Skeletal muscle cell (primary cell): ENCODE measurements at regions not wholly inside any gene's neighbourhood (a gene's known extent, or its start where the extent isn't known, plus 50 kb on each side); places are given as distances from the start of the nearest gene placed in this dataset.

Source experiments
- DNase-seq: peaks from one replicate; pipeline ENCODE4 v3.0.0-alpha.2; 2010; ENCODE audit warnings: low read depth
- H3K4me3 ChIP-seq: 2 replicates; pipeline ENCODE4 v1.5.1; 2011; ENCODE audit warnings: low read depth, mild to moderate bottlenecking, control low read depth, low read length, moderate library complexity

DNA sequence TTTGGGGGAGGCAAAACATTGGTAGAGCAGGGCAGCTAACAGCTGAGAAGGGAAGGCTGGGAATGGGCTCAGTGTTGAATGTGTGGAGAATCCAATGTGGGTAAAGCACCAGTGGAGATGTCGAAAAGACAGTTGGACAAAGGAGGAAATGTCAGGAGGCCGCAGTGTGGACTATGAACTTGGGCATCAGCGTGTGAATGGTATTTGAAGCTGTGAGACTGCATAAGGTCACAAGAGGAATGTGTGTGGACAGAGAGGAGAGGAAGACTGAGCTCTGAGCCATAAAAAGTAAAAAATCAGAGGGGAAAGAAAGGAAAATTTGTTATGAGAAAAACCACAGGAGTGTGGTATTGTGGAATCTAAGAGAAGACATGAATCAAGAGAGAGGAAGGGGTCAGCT, 99.4 kb upstream of the ADAMTS16 start:
- no peak for DNase-seq
- no peak overlapping the region for H3K4me3 ChIP-seq

GRCh38 chr5:5042806-5043205, 97.3 kb upstream of the ADAMTS16 start:
- no peak for DNase-seq
- no peak overlapping the region for H3K4me3 ChIP-seq

- H3K4me3 ChIP-seq, result no peak overlapping the region
These were observed 96.8 kb upstream of the ADAMTS16 start for GRCh38 chr5:5043346-5043745.

GRCh38 chr5:5044247-5044840, 95.8 kb upstream of the ADAMTS16 start:
- DNase-seq, result no peak
- no peak overlapping the region for H3K4me3 ChIP-seq

More at GRCh38 chr5:5043346-5043745, 96.8 kb upstream of the ADAMTS16 start:
- DNase-seq, result no peak

- no peak overlapping the region for H3K4me3 ChIP-seq
- DNase-seq, result no peak
These were observed 93.2 kb upstream of the ADAMTS16 start for GRCh38 chr5:5046680-5047502.

DNA sequence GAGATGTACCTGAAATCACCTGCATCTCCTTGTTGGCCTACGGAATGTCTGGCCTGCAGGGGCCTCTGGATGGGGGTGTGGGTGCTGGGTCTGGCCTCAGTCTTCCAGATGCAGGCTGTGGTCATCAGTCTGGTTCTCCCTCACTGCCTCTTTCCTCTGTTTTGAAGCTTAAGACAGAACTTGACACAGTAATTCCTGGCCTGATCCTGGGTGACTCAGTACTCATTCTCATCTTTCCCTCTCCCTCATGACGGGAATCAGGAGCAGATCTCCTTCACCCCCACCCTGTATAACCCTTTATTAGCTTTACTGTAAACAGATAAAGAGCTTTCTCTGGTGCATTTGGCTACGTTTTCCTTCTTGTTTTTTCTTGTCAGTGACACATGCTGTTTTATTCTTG, 89.3 kb upstream of the ADAMTS16 start:
- H3K4me3 ChIP-seq, result no peak overlapping the region
- DNase-seq, result no peak

DNA sequence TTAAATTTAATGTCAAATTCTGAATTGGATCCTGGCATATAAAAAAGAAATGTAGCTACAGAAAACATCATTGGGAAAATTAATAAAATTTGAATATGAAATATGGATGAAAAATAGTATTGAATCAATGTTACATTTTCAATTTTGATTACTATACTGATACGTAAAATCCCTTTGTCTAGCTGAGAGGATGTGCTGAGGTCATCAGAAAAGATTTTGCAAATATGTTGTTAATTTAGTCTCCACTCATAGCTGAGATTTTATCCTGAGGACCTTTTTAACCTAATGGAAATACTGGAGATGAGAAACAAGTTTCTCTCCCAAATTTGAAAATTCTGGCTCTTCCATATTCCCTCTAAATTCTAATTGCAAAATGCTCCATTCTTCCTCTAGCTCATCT, 84.4 kb upstream of the ADAMTS16 start:
- no peak overlapping the region for H3K4me3 ChIP-seq
- DNase-seq, result no peak

GRCh38 chr5:5061836-5062235, 78.3 kb upstream of the ADAMTS16 start:
- H3K4me3 ChIP-seq, result no peak overlapping the region
- no peak for DNase-seq

DNA sequence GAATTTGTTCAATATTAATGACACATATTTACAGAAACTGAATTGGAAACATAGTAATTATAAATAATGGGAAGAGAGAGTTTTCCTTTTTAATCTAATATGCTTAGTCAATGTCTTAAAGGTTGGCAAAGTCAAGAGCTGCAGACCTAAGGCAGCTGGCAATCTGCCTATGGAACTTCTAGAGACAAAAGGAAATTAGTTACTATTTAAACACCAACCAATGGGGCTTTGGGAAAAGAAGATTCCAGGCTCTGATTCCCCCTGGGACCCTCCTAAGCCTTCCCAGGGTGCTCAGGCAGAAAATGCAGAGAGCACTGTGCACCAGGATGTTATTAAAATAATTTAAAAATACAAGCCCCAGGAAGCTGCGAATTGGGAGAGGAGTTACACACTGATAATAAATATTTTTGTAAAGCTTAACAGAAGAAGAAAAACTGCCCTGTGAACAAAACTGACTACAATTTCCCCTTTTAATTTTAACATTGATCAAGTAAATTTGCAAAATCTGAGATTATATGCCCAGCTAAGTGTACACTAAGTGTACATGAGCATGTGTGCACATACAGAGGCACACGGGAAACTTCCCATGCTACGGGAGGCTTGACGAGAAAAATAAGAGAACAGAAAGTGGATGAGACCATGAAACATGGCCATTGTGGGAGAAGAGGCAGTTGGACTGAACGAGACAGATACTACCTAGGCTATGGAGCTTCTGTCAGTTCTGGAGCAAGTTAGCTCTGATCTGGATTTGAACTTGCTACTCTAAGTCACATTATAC, 77.4 kb upstream of the ADAMTS16 start:
- no peak for DNase-seq
- no peak overlapping the region for H3K4me3 ChIP-seq

DNA sequence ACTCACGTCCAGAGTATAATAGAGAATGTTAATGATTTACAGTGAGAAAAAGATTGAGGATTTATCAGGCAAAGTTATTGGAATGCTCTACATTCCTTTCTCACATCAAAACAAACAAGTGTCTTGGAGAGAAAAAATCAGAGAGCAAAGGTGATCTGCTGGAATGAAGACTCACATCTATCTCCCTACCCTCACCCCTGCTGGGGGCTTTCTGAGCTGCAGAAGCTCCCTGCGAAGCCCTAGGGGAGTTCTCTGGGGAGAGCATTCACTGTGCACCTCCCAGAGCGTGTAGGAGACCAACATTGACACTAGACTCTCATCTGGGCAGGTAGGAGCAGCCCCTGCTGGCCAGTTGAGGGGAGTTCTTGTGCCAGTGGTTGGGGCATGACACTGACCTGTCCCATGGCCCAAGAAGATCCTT, 76.6 kb upstream of the ADAMTS16 start:
- H3K4me3 ChIP-seq, result no peak overlapping the region

GRCh38 chr5:5065472-5065871, 74.7 kb upstream of the ADAMTS16 start:
- H3K4me3 ChIP-seq, result no peak overlapping the region
- no peak for DNase-seq

More for the DNA sequence above, 76.6 kb upstream of the ADAMTS16 start:
- no peak for DNase-seq

DNA sequence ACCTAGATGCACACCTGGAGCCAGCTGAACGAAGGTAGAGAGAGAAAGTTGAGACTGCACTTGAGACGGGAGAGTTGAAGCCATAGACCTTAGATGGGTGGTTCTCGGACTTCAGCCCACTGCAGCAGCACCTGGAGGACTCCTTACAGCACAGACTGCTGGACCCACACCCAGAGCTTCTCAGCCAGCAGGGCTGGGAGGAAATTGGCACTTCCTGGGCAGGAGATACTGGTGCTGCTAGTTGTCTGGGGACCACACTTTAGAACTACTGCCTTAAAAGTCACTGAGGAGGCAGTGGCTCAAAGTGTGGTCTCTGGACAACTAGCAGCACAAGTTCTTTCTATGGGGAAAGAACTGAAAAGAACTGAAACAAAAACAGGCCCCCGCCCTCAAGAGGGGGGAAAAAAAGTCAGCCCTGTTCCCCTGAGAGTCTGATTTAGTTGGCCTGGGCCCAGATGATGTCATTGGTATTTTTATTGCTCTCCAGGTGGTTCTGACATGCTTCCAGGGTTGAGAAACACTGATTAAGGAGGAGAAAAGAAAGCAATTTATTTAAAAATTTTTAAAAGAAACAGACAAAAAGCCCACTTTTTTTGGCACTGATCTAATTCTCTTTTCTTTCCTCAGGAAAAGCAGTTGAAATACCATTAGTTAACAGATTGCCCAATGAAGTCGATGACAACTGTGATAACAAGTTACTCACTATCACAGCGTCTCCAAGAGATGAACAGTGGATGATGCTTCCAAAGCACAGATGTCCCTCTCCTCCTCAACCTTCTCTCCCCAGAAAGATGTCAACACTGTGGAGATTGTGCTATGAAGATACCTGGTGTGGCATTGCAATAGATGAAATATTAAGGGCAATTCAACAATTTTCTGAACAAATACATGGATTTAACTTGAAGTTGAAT, 73.6 kb upstream of the ADAMTS16 start:
- H3K4me3 ChIP-seq, result no peak overlapping the region
- no peak for DNase-seq

- DNase-seq, result no peak
- H3K4me3 ChIP-seq, result no peak overlapping the region
These were observed 70.3 kb upstream of the ADAMTS16 start for GRCh38 chr5:5069851-5070250.

- no peak for DNase-seq
- no peak overlapping the region for H3K4me3 ChIP-seq
These were observed 68.6 kb upstream of the ADAMTS16 start for GRCh38 chr5:5071554-5071953.

- DNase-seq, result no peak
These were observed 62.9 kb upstream of the ADAMTS16 start for GRCh38 chr5:5077236-5077635.

DNA sequence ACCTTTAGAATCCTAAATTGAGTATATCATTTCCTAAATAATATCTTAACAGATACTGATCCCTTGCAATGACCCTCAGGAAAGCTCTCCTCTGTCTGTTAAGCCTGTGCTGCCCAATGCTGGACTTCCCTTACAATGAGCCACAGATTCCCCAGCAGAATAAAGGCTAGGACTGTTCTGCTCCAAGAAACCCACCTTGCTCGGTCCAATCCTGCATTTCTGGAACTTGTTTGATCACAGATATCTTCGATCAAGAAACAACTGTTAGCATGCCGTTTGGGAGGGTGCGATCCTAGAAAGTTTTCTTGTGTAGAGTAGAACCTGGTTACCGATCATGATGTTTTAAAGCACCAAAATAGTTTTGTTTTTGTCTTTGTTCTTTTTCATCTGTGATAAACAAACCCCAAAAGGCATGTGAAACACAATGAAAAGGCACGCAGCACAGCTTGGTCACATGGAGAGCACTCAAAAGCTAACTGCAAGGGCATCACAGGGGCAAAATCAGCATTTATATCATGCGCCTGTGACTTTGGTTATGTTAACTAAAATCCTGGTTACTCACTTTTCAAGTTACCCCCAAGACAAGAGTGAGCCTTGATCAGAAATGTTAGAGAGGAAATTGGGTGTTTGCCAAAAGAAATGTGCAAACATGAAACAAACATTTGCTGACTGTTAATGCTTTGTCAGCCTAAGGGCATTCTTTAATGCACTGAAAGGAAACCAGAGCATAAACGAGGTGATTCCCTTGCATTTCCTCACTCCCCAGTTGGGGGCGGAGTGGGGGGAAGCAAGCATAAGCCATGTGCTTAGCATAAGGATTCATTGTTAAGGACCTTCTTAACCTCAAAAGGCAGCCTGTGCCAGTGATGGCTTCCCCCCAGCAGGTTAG, 61.9 kb upstream of the ADAMTS16 start:
- H3K4me3 ChIP-seq, result no peak overlapping the region
- no peak for DNase-seq

More at GRCh38 chr5:5077236-5077635, 62.9 kb upstream of the ADAMTS16 start:
- H3K4me3 ChIP-seq, result no peak overlapping the region

DNA sequence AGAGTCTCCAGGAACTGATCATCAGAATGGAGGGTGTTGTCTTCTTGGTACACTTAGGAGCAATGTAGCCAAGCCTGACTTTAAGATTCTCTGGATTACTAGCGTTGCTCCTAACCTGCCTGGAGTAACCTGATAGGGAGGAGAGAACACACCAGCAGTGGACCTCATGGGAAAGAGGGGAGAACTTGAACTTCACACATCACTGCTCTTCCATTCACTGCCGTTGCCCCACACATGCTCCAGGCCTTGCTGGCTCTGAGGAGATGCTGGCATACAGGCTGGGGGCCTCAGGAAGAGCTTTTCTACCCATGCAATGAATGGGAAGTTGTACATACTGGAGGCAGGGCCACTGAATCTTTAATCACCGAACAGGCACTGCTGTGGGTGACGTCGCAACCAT, 60.3 kb upstream of the ADAMTS16 start:
- no peak overlapping the region for H3K4me3 ChIP-seq
- DNase-seq, result no peak

- no peak overlapping the region for H3K4me3 ChIP-seq
- no peak for DNase-seq
These were observed 59.3 kb upstream of the ADAMTS16 start for GRCh38 chr5:5080790-5081189.
